Mononuclear cell (primary cell): ENCODE measurements at regions not wholly inside any gene's neighbourhood (a gene's known extent, or its start where the extent isn't known, plus 50 kb on each side); places are given as distances from the start of the nearest gene placed in this dataset.
"Not testable (repeated sequence)": the region's sequence is repeated elsewhere in the genome, so short reads cannot be mapped to it uniquely, and the experiment has no call there.

Experiments used
- H3K27me3 ChIP-seq: 2 replicates; pipeline ENCODE4 v1.6.0; 2011; ENCODE audit warnings: low read length, control low read depth; ENCODE audit not compliant: insufficient read depth
- H3K4me1 ChIP-seq: 2 replicates; pipeline ENCODE4 v1.5.1; 2011; ENCODE audit warnings: mild to moderate bottlenecking, low read length, control low read depth; ENCODE audit not compliant: insufficient read depth
- H3K4me3 ChIP-seq: 2 replicates; pipeline ENCODE4 v1.5.1; 2011; ENCODE audit warnings: mild to moderate bottlenecking, low read length, moderate library complexity
- H3K9me3 ChIP-seq: 2 replicates; pipeline ENCODE4 v1.5.1; 2011; ENCODE audit warnings: low read depth, mild to moderate bottlenecking, control low read depth, low read length

- H3K9me3 ChIP-seq, H3K4me3 ChIP-seq, H3K27me3 ChIP-seq: not testable (repeated sequence)
- H3K4me1 ChIP-seq, result peaks cover 21% of the 10 kb centered on the region
Observed at GRCh38 chr16:29297144-29297808, 109.2 kb downstream of the NPIPB11 start.

- not testable (repeated sequence) for H3K27me3 ChIP-seq, H3K4me3 ChIP-seq, H3K9me3 ChIP-seq
- H3K4me1 ChIP-seq, result peaks cover 23% of the 10 kb centered on the region
Observed at GRCh38 chr16:29296176-29296575, 110.3 kb downstream of the NPIPB11 start.

DNA sequence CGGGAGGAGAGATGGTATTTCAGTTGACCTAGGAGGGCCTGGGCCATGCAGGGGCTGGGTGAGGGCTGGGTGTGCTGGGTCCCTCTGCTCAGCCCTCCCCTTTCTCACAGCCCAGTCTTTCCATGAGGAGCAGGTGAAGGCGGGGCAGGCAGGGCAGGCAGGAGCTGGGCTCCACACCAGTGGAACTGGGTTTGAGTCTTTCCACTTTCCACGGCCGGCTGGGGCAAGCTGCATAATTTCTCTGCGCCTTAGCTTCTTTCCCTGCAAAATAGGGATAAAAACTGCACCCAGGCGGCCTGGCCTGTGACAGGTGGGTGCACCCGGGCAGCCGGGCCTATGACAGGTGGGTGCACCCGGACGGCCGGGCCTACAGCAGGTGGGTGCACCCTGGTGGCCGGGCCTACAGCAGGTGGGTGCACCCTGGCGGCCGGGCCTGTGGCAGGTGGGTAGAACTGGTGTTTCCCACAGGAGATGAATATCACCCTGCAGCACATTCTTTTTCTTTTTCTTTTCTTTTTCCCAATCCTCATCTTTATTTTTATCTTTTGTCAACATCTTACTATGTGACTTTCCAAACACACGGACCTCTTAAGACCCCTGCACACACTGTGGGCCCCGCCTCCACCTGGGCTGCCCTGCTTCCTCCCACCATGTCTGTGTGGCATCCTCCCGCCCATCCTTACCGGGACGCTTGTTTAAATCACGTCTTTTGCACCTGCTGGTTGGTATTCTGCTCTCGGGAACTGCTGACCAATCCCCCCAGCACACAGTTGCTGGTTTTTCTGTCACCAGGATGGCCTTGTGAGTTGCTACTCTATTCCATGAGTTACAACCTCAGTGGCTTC lies 111.3 kb downstream of the NPIPB11 start:
- H3K27me3 ChIP-seq, H3K4me3 ChIP-seq, H3K9me3 ChIP-seq: not testable (repeated sequence)
- H3K4me1 ChIP-seq, result peaks cover 18% of the 10 kb centered on the region

GRCh38 chr16:29294400-29294933 lies 112.0 kb downstream of the NPIPB11 start:
- H3K9me3 ChIP-seq, H3K27me3 ChIP-seq, H3K4me3 ChIP-seq: not testable (repeated sequence)
- peaks cover 11% of the 10 kb centered on the region for H3K4me1 ChIP-seq

DNA sequence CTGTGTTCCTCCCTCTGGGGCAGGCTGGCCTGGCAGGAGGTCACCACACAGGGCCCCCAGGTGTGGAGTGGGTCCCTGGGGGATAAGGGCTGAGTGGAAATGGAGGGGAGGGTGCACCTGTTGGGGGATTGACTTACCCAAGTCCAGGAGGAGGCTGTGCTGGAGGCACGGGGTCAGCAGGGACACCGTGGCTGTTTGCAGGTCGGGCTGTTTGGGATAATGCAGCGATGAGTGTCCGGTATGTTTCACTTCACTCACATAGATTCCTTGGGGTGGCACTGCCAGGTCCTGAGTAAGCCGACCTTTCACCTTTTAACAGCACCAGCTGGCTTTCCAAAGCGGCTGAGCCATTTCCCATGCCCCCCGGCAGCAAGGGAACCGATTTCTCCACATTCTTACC lies 113.0 kb downstream of the NPIPB11 start:
- peaks cover 11% of the 10 kb centered on the region for H3K4me1 ChIP-seq
- not testable (repeated sequence) for H3K4me3 ChIP-seq

GRCh38 chr16:29292952-29293471 lies 113.5 kb downstream of the NPIPB11 start:
- H3K4me3 ChIP-seq, H3K9me3 ChIP-seq, H3K27me3 ChIP-seq: not testable (repeated sequence)
- peaks cover 11% of the 10 kb centered on the region for H3K4me1 ChIP-seq

More for the DNA sequence above, 113.0 kb downstream of the NPIPB11 start:
- H3K9me3 ChIP-seq, H3K27me3 ChIP-seq: not testable (repeated sequence)

DNA sequence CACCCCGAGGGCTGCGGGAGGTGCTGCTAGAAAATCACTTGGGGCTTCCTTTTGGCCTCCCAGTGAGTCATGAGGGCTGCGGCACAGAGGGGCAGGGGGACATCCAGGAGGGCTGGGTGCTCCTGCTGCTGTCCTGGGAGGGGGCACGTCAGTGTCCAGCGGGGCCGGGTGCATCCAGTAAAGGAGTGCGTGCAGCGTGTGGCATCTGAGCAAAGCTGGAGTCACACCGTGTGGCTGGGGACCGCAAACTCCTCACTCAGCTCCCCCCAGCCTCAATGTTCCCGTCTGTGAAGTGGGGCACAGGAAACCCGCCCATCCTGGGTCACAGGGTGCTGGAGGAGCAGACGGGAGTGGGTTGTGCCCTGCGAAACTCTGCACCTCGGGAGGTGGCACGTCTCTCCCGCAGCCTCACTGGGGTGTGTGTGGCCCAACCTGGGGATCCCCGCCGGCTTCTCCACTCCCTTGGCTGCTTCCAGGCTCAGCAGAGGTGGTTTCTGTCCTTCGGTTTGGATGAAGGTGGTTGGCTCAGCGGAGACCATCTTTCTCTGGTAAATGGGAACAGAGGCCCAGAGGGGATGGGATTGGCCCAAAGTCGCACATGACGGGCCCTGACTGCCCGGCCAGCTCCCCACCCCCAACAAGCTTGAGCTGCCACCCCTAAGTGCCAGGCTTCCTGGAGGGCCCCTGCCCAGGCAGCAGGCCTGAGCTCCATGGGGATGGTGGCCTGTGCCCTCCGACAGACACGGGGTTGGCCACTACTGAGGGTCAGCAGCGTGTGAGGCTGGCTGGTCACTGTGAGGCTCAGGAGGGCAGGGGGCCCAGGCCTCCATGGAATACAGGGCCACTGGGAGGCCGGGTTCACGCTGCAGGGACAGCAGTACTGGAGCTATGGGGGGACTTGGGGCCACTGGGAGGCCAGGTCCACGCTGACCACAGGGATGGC lies 114.9 kb downstream of the NPIPB11 start:
- H3K4me3 ChIP-seq, H3K9me3 ChIP-seq, H3K27me3 ChIP-seq: not testable (repeated sequence)
- H3K4me1 ChIP-seq, result peaks cover 11% of the 10 kb centered on the region

DNA sequence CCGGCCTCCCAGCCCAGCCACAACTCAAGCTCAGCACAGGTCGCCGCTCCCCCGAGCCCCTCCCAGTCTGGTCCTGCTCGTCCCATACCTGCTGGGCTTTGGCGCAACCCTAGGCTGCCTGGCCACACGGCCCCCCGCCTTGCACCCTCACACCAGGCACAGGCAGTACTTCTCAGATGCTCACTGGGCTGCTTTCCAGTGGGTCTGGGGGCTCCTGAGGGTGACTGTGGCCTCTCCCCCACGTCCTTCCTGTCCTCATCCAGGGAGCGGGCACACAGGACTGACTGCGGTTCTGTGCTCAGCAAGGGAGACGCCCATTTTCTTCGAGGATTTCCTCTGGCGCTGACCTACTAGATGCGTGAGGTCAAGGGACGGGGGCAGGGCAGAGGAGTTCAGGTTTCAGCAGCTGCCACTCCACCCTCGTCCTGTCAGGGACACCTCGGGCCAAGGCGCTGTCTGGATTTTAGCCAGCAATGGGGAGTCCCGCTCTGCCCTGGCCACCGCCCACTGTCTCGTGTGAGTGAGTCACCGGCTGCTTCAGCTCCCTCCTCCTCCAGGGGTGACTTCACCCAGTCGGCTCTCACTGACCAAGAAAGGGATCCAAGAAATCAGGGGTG lies 115.8 kb downstream of the NPIPB11 start:
- Histone ChIP-seq H3K9me3 (no peaks in the 10 kb centered on the region), H3K4me1 (peaks cover 11% of the 10 kb centered on the region), H3K4me3 (no peak overlapping the region), H3K27me3 (no peaks in the 10 kb centered on the region)

DNA sequence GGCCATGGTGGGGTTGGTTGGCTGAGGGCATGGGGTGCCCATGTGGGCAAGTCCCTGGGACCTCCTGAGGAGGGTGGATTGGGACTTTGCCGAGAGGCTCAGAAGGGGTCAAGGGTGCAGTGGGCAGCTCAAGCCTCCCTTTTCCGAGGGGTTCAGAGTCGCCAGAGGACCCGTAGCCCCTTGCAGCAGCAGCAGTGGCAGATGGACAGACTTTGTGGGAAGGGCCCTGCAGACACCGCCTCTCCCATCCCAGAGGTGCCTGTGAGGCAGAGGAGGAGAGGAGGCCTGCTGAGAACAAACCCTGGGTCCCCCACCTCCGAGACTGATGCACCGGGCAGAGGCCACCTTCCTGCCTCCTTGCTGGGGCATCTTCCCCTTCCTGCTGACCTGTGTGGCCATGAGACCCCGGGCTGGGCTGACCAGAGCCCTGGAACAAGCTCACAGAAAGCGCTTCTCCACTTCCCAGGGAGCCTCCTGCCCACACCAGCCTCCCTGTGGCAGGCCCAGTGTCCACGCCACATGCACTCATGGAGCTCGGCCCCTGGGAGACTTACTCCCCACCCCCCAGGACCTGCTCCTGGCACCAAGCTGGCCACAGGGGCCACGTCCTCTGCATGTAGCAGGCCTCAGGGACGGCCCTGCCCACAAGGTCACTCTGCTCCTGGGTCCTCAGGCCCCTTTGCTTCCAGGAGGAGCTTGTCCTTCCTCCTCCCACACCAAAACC lies 116.8 kb downstream of the NPIPB11 start:
- not testable (repeated sequence) for H3K27me3 ChIP-seq, H3K4me3 ChIP-seq, H3K9me3 ChIP-seq
- peaks cover 11% of the 10 kb centered on the region for H3K4me1 ChIP-seq

DNA sequence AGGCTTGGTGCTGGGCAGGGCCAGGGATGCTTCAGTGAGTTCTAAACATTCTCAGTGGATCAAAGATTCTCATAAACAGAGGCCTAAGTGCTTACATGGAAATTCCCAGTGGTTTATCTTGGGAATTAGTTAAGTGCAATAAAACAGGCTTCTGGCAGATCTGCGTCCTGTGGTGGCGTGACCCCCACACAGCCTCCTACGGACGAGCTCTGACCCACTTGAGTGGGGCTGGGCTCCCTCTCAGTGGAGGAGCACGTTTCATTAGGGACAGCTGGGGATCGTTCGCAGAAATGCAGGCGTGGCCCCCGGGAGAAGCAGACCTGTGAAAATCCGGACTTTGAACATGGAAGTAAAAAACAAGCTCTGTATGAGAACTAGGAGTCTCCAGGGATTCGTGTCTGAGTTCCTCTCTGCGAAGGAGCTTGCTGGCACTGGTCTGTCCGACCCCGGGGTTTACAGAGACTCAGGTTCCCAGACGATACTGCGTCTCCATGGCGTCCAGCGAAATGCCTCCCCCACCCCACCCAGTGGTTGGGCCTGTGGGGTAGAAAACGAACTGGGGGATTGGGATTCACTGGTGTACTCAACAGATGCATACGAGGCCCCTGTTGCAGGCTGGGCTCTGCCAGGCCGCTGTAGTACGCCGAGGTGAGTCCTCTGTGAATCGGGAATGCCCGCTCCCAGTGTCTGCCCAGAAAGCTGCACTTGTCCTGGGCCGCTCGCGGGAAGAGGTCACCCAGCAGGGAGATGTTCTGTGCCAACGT lies 117.6 kb downstream of the NPIPB11 start:
- H3K9me3 ChIP-seq, H3K4me3 ChIP-seq, H3K27me3 ChIP-seq: not testable (repeated sequence)
- H3K4me1 ChIP-seq, result peaks cover 11% of the 10 kb centered on the region

DNA sequence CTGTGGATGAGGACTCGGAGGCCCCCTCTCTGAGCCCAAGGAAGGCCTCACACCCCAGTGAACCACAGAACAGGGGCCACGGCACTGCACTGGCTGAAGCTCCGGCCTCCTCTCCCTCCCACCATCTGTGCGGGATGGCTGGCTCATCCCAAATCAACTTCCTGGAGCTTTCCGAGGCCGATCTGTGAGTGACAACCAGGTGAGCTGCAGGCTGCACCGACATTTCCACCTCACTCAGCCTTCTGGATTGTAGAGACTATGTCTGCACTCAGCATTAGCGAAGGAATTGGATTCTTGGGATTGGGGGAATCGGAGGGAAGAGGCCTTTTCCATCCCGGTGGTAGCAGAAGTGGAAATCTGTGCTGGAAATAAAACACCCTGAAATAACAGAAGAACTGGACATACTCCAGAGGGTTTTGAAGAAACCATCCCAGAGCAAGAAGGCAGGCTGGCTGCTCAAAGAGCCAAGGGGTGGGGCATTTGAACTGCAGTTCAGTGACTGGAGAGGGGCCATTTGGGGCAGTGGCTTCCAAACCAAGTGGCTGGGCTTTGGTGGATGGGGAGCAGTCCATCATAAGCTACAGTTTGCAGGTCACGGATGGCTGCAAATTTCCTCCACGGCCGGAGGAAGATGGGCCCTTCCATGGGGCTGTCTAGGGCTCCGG lies 118.5 kb downstream of the NPIPB11 start:
- H3K27me3 ChIP-seq, H3K9me3 ChIP-seq, H3K4me3 ChIP-seq: not testable (repeated sequence)
- peaks cover 11% of the 10 kb centered on the region for H3K4me1 ChIP-seq

DNA sequence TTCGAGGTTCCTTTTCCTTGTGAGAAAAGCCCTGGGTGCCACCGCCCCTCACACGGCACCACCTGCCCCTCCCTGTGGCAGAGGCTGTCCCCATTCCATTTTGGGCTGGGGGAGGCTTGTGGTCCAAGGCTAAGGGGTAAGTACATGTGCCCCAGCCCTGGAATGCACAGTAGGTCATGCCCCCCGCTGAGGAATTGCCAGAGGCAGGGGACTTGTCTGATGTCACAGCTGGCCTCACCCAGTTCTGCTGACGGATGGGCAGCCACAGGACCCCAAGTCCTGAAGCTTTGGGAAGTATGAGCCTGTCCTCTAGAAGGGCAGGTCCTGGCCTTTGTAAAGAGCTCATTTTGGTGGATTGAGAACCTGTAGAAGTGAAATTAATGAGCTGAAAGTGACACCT lies 119.3 kb downstream of the NPIPB11 start:
- H3K27me3 ChIP-seq, result not testable (repeated sequence)

DNA sequence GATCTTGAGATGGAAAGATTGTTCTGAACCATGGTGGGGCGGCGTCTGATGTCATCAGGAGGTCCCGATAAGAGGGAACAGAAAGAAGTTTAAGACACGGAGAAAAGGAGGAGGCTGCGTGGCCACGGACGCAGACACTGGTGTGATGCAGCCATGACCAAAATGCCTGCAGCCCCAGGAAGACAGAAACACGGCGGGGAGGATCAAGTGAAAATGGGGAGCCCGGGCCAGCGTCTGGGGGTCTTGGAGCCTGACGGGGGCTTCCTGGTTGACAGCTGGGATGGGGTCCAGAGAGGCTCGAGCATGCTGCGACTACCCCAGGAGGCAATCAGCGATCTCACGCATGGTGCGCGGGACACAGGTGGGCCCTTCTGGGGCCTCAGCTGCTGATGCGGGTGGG lies 119.7 kb downstream of the NPIPB11 start:
- H3K9me3 ChIP-seq, H3K27me3 ChIP-seq: not testable (repeated sequence)

More for the DNA sequence above, 119.3 kb downstream of the NPIPB11 start:
- H3K9me3 ChIP-seq, H3K4me3 ChIP-seq: not testable (repeated sequence)
- peaks cover 11% of the 10 kb centered on the region for H3K4me1 ChIP-seq

More for the DNA sequence above, 119.7 kb downstream of the NPIPB11 start:
- peaks cover 11% of the 10 kb centered on the region for H3K4me1 ChIP-seq
- not testable (repeated sequence) for H3K4me3 ChIP-seq
